ENCODE measurements at regions not wholly inside any gene's neighbourhood (a gene's known extent, or its start where the extent isn't known, plus 50 kb on each side); places are given as distances from the start of the nearest gene placed in this dataset.

DNA sequence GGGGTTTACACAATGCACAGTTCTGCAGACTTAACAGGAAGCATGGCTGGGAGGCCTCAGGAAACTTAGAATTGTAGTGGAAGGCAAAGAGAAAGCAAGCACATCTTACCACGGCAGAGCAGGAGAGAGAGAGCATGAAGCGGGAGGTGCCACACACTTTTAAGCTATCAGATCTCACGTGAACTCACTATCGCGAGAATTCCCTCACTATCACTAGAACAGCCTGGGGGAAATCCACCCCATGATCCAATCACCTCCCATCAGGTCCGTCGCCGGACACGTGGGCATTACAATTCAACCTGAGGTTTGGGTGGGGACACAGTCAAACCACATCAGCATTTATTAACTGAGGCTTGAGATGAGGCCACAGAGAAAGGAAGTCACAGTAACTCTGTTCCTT lies 326.7 kb downstream of the C16orf95 start:
- intact Hi-C loops (cut with micrococcal nuclease), result no loop called here
- H3K4me3 Mint-ChIP-seq, result no peak overlapping the region
- CTCF ChIA-PET, result no interaction called here
- DNase-seq, result no peak
- no peaks in the 10 kb centered on the region for H3K36me3 Mint-ChIP-seq
- H3K9me3 Mint-ChIP-seq, result no peaks in the 10 kb centered on the region
- peaks cover 2% of the 10 kb centered on the region for H3K4me1 Mint-ChIP-seq (ENCODE audit: low read depth)
- POLR2A ChIA-PET, result no interaction called here
- peaks cover 16% of the 10 kb centered on the region for H3K27me3 Mint-ChIP-seq
- no peak overlapping the region for H3K27ac Mint-ChIP-seq

DNA sequence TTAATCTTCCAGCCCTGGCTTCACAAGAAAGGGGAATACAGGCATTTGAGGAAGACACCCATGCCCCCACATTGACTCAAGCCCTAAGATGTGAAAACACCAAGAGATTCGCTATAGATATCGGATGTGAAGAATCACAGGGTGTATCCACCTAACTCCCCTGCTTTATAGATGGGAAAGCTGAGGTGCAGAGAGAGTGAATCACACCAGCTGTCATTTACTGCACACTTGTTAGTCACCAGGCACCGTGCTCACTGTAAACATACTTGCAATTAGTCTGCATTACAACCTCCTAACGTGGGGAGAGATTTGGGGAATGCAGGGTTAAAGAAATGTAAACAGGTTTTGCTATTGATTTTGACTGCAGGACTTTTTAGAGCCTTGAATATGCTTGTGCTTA lies 325.5 kb downstream of the C16orf95 start:
- no peak for DNase-seq
- H3K9me3 Mint-ChIP-seq, result no peaks in the 10 kb centered on the region
- CTCF ChIA-PET, result no interaction called here
- peaks cover 2% of the 10 kb centered on the region for H3K4me1 Mint-ChIP-seq (ENCODE audit: low read depth)
- POLR2A ChIA-PET, result no interaction called here
- intact Hi-C loops (cut with micrococcal nuclease), result no loop called here
- peaks cover 16% of the 10 kb centered on the region for H3K27me3 Mint-ChIP-seq
- H3K4me3 Mint-ChIP-seq, result no peak overlapping the region
- H3K36me3 Mint-ChIP-seq, result no peaks in the 10 kb centered on the region
- no peak overlapping the region for H3K27ac Mint-ChIP-seq

DNA sequence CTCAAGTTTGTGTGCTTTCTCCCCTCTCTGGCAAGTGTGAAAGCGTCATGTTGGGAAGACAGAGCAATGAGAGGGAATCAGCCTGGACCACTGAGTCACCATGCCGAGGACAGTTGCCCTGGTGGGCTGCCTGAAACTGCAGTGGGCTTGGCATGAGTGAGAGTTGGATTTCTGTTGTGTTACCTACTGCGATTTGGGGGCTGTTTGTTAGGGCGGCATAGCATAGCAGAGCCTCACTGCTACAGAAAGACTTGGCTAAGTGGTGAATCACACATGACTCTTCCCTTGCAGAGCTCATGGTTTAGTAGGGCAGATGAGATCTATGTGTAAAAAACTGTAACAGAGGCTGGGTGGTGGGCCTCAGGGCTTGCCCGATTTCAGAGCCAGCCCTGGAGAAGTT lies 324.6 kb downstream of the C16orf95 start:
- Mint-ChIP-seq H3K27ac (no peak overlapping the region), H3K27me3 (peaks cover 16% of the 10 kb centered on the region), H3K4me1 (ENCODE audit: low read depth) (peaks cover 2% of the 10 kb centered on the region), H3K4me3 (no peak overlapping the region), H3K36me3 (no peaks in the 10 kb centered on the region), H3K9me3 (no peaks in the 10 kb centered on the region)
- CTCF ChIA-PET, result no interaction called here
- POLR2A ChIA-PET, result no interaction called here
- DNase-seq, result no peak
- intact Hi-C loops (cut with micrococcal nuclease), result no loop called here

DNA sequence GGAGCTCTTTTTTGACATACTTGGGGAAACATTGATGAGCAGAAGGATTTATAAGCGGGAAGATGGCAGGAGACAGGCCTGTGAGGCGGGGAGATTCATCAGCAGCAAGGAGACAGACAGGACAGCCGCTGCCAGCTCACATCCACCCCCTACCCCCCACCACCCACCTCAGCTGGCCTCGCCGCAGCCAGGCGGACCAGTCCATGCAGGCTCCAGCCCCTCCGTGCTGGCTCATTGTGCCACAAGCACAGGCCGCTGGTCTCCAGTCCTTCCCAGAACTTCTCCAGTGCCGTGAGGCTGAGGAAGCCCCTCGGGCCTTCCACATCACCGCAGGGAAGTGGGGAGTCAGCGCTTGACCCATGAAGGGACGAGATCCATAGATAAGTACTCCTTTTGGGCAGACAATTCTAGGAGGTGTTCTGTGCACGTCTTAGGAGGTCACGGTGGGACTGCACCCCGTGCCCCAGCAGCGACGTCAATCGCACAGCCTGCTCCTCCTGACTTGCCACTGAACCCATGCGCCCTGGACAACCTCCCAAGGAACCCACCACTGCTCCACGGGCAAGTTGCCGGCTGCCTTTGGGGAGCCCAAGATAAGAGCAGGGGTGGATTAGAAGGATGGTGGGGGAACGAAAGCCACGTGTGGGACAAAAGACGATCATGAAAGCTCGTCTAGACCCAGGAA lies 323.6 kb downstream of the C16orf95 start:
- intact Hi-C loops (cut with micrococcal nuclease), result no loop called here
- no peak overlapping the region for H3K27ac Mint-ChIP-seq
- ChIA-PET CTCF (no interaction called here), POLR2A (no interaction called here)
- no peak overlapping the region for H3K4me3 Mint-ChIP-seq
- no peaks in the 10 kb centered on the region for H3K36me3 Mint-ChIP-seq
- H3K9me3 Mint-ChIP-seq, result no peaks in the 10 kb centered on the region
- H3K4me1 Mint-ChIP-seq (ENCODE audit: low read depth), result peaks cover 2% of the 10 kb centered on the region
- H3K27me3 Mint-ChIP-seq, result peaks cover 17% of the 10 kb centered on the region
- DNase-seq, result no peak

DNA sequence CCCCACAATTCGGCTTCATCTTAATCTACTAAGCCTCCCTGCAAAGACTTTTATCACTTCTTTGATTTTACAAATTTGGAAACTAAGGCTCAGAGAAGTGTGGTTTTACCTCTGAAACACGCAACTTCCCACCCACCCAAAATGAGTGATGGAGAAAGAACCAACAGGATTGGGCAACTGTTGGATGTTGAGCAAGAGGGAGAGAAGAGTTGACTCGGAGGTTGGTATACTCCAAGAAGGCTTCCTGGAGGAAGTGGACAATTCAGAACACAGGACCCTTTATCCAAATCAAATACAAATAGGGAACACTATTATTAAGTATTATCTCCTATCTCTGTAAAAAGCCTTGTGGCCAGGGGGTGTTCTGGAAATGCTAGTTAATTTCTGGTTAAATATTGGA lies 323.0 kb downstream of the C16orf95 start:
- H3K9me3 Mint-ChIP-seq, result no peaks in the 10 kb centered on the region
- ChIA-PET POLR2A (no interaction called here), CTCF (no interaction called here)
- intact Hi-C loops (cut with micrococcal nuclease), result no loop called here
- H3K27ac Mint-ChIP-seq, result no peak overlapping the region
- peaks cover 2% of the 10 kb centered on the region for H3K4me1 Mint-ChIP-seq (ENCODE audit: low read depth)
- H3K36me3 Mint-ChIP-seq, result no peaks in the 10 kb centered on the region
- peaks cover 19% of the 10 kb centered on the region for H3K27me3 Mint-ChIP-seq
- no peak for DNase-seq
- H3K4me3 Mint-ChIP-seq, result no peak overlapping the region

DNA sequence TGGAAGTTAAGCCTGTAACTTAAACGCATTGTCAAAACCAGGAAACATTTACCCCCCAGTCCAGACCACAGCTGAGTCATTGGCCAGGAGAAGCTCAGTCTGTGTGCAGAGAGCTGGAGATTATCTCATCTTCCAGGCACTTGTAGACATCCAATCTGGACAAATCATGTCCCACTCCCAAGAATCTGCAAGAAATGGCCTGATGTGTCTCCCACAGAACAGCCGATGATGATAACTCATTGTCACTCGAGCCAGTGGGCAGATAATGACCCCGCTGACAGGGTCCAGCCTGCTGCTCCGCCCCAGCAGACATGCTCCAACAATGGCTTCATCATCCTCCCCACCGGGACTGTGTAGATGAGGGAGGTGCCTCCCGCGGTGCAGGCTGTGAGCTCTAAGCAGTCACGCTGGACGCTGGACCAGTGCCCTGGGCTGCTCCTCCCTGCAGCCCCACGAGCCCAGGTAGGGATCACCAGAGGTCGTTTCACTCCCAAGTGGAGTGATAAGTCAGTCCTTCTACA lies 322.5 kb downstream of the C16orf95 start:
- no peaks in the 10 kb centered on the region for H3K36me3 Mint-ChIP-seq
- H3K27ac Mint-ChIP-seq, result no peak overlapping the region
- DNase-seq, result no peak
- H3K9me3 Mint-ChIP-seq, result no peaks in the 10 kb centered on the region
- intact Hi-C loops (cut with micrococcal nuclease), result no loop called here
- H3K4me3 Mint-ChIP-seq, result no peak overlapping the region
- POLR2A ChIA-PET, result no interaction called here
- H3K27me3 Mint-ChIP-seq, result peaks cover 19% of the 10 kb centered on the region
- H3K4me1 Mint-ChIP-seq (ENCODE audit: low read depth), result peaks cover 2% of the 10 kb centered on the region
- CTCF ChIA-PET, result no interaction called here

DNA sequence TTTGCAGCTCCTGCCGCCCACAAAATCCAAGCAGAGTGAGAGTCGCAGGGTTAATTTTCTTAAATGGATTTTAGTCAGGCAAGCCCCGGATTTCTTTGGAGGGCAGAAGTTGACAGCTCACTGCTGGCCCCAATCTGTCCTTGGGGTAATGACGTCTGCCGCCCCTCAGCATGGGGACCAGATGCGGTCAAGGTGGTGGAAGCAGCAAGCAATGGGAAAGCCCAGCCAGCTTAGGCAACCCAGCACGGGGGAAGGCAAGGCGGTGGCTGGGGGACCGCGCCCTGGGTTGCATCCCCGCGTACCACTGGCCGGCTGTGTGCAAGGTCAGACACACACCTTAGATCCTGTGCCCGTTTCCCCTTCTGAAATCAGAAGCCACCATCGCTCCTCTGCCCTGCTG lies 321.7 kb downstream of the C16orf95 start:
- H3K9me3 Mint-ChIP-seq, result no peaks in the 10 kb centered on the region
- DNase-seq, result no peak
- H3K27ac Mint-ChIP-seq, result no peak overlapping the region
- ChIA-PET CTCF (no interaction called here), POLR2A (no interaction called here)
- H3K27me3 Mint-ChIP-seq, result peaks cover 17% of the 10 kb centered on the region
- intact Hi-C loops (cut with micrococcal nuclease), result no loop called here
- H3K4me3 Mint-ChIP-seq, result no peak overlapping the region
- H3K4me1 Mint-ChIP-seq (ENCODE audit: low read depth), result no peaks in the 10 kb centered on the region
- H3K36me3 Mint-ChIP-seq, result no peaks in the 10 kb centered on the region

DNA sequence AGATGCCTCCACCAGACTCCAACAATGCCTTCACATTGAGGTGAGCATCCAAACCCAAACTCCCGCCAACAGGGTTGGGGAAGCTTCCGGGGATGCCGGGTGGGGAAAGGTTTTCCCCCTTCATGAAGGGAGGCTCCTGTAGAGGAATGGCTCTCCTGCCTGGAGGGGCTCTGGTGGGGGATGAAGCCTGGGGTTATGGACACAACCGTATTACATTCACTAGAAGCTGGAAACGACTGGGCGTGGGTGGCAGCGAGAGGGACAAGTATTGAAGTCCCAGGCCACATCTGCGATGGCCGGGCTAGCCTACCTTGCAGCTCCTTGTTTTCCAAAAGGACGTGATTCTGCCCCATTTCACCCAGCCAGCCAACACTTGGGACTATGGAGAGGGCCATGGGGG lies 321.1 kb downstream of the C16orf95 start:
- intact Hi-C loops (cut with micrococcal nuclease), result no loop called here
- Mint-ChIP-seq H3K27ac (no peak overlapping the region), H3K27me3 (peaks cover 13% of the 10 kb centered on the region), H3K4me3 (no peak overlapping the region), H3K9me3 (no peaks in the 10 kb centered on the region), H3K4me1 (ENCODE audit: low read depth) (no peaks in the 10 kb centered on the region), H3K36me3 (no peaks in the 10 kb centered on the region)
- CTCF ChIA-PET, result no interaction called here
- POLR2A ChIA-PET, result no interaction called here
- no peak for DNase-seq

DNA sequence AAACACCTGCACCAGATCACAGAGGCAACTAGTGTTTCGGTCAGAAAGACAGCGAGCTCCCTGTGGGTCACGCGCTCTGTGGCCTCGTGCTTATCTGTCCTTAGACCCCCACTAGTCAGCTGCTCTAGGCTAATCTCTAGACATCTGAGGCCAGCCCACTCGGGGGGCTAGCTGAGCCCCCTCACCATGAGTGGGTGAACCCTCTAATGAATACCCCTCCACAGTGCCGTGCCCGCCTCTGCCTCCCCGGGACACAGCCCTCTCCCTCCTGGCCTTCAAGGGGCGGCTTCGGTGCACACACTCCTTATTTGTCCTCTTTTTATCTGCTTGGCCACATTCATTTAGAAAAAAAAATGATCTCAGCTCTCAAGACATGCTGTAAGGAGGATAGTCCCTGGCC lies 320.1 kb downstream of the C16orf95 start:
- no peak overlapping the region for H3K4me3 Mint-ChIP-seq
- DNase-seq, result no peak
- H3K27me3 Mint-ChIP-seq, result peaks cover 11% of the 10 kb centered on the region
- POLR2A ChIA-PET, result no interaction called here
- H3K9me3 Mint-ChIP-seq, result no peaks in the 10 kb centered on the region
- intact Hi-C loops (cut with micrococcal nuclease), result no loop called here
- no peaks in the 10 kb centered on the region for H3K4me1 Mint-ChIP-seq (ENCODE audit: low read depth)
- CTCF ChIA-PET, result no interaction called here
- H3K27ac Mint-ChIP-seq, result no peak overlapping the region
- H3K36me3 Mint-ChIP-seq, result no peaks in the 10 kb centered on the region

DNA sequence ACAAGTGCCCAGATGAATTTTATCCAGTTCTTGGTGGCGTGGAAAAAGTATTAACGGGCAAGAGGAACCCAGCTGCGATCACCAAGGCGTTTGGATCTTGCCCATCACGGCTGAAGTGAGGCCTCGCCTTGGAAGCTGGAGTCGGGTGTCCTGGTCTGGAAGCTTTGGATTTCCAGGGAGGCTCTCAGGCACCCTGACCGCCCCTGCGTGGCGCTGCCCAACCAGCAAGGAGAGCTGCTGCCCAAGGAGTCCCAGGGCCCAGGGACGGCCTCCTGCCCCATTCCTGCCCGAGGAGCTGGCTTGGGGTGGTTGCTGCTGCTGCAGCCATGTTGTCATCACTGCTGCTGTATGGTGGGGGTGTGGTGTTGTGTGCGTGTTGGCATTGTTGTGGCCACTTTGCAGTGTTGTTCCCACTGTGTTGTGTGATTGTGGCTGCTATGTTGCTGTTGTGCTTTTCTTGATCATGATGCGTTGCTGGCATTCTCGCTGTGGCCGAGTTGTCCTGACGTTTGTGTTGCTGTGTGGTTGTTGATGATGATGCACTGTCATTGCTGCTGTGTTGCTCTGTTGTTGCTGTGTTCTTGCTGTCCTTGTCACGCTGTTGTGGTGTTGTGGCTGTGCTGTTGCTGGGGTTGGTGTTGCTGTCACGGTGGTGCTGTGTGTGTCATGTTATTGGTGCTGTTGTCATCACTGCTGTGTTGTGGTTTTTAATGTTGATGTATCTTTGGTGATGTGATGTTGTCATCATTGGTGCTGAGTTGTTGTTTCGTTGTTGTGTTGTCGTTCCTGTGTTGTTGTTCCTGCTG lies 318.8 kb downstream of the C16orf95 start:
- POLR2A ChIA-PET, result no interaction called here
- no peak overlapping the region for H3K27ac Mint-ChIP-seq
- no peaks in the 10 kb centered on the region for H3K9me3 Mint-ChIP-seq
- CTCF ChIA-PET, result no interaction called here
- no peak for DNase-seq
- intact Hi-C loops (cut with micrococcal nuclease), result no loop called here
- H3K4me3 Mint-ChIP-seq, result no peak overlapping the region
- H3K36me3 Mint-ChIP-seq, result no peaks in the 10 kb centered on the region
- H3K27me3 Mint-ChIP-seq, result peaks cover 7% of the 10 kb centered on the region
- H3K4me1 Mint-ChIP-seq (ENCODE audit: low read depth), result no peaks in the 10 kb centered on the region

DNA sequence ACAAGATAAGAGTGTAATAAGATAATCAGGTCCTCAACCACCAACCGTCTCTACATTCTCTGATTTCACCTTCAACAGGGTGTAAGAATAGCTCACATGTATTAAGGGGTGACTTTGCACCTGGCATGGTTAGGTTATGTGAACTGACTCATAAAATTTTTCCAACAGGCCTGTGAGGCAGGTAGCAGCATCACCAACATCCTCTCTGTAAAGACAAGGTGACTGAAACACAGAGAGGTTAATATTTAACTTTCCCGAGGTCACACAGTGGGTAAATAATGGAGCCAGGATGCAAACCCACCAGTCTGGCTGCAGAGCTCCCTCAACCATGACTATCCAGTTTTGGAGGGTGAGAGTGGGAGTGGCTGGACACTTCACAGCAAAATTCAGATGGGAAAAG lies 317.2 kb downstream of the C16orf95 start:
- CTCF ChIA-PET, result no interaction called here
- H3K27me3 Mint-ChIP-seq, result peaks cover 3% of the 10 kb centered on the region
- H3K9me3 Mint-ChIP-seq, result peaks cover 2% of the 10 kb centered on the region
- H3K36me3 Mint-ChIP-seq, result no peaks in the 10 kb centered on the region
- no peak for DNase-seq
- no peak overlapping the region for H3K27ac Mint-ChIP-seq
- H3K4me1 Mint-ChIP-seq (ENCODE audit: low read depth), result no peaks in the 10 kb centered on the region
- H3K4me3 Mint-ChIP-seq, result no peak overlapping the region
- POLR2A ChIA-PET, result no interaction called here
- intact Hi-C loops (cut with micrococcal nuclease), result no loop called here

DNA sequence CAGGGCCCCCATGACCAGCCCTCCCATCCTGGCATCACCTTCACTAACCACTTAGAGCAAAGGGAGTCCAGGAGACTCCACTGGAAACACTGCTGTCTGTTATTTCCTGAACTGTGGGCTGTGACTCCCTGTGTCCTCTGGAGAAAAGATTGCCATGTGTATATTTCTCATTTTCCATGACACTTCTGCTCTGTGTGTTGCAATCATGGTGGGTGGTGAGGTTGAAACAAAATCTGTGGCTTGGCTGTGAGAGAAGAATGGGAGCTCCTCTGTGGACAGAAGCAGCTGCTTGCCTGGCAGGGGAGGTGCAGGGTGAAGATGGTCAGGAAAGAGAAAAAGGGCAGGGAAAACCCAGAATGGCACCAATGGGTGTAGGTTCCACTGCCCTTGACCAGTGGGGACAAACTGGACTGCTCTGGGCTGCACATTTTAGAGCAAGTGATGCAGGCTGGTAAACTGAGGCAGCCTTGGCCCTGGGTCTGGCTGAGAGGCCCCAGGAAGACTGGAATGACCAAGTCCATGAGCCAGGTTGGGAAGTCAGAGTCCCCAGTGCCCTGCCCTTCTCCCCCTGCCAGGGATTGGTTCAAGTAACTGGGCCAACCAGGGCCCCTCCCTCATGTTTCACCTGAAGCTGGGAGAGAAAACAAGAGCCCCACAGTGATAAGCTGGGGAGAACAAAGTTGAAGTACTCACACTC lies 314.3 kb downstream of the C16orf95 start:
- H3K27me3 Mint-ChIP-seq, result peaks cover 3% of the 10 kb centered on the region
- peaks cover 2% of the 10 kb centered on the region for H3K9me3 Mint-ChIP-seq
- no peak overlapping the region for H3K4me3 Mint-ChIP-seq
- H3K36me3 Mint-ChIP-seq, result no peaks in the 10 kb centered on the region
- no peak overlapping the region for H3K27ac Mint-ChIP-seq
- DNase-seq, result no peak
- intact Hi-C loops (cut with micrococcal nuclease), result no loop called here
- H3K4me1 Mint-ChIP-seq (ENCODE audit: low read depth), result no peaks in the 10 kb centered on the region
- CTCF ChIA-PET, result no interaction called here
- POLR2A ChIA-PET, result no interaction called here

DNA sequence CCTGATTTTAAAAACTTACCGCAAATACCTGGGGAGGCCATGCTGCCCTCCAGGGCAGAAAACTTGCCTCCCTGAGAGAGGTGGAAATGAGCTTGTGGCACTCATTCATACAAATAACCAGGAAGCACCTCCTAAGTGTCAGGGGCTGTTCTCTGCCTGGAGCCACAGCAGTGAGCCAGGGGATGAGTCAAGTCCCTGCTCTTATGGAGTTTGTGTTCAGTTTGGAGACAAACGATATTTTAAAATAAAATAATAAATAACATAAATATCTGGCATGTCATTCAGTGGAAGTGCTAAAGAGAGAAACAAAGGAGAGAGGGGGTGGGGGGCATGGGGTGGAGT lies 313.8 kb downstream of the C16orf95 start:
- peaks cover 2% of the 10 kb centered on the region for H3K9me3 Mint-ChIP-seq
- H3K27ac Mint-ChIP-seq, result no peak overlapping the region
- peaks cover 3% of the 10 kb centered on the region for H3K27me3 Mint-ChIP-seq
- no peaks in the 10 kb centered on the region for H3K4me1 Mint-ChIP-seq (ENCODE audit: low read depth)
- H3K4me3 Mint-ChIP-seq, result no peak overlapping the region
- intact Hi-C loops (cut with micrococcal nuclease), result no loop called here
- DNase-seq, result no peak
- CTCF ChIA-PET, result no interaction called here
- POLR2A ChIA-PET, result no interaction called here
- no peaks in the 10 kb centered on the region for H3K36me3 Mint-ChIP-seq
